Omental fat pad (tissue), 3 donors: ENCODE measurements at regions not wholly inside any gene's neighbourhood (a gene's known extent, or its start where the extent isn't known, plus 50 kb on each side); places are given as distances from the start of the nearest gene placed in this dataset.
"Not testable (repeated sequence)": the region's sequence is repeated elsewhere in the genome, so short reads cannot be mapped to it uniquely, and the experiment has no call there.

ENCODE experiments used
- ATAC-seq: fragments of 150-250 bp; one replicate; pipeline ENCODE4 v1.9.1; 2016; ENCODE audit warnings: mild to moderate bottlenecking, moderate library complexity; ENCODE audit not compliant: low FRiP score
- DNase-seq: peaks from one replicate; pipeline ENCODE4 v3.0.0-alpha.2; 2019; ENCODE audit warnings: low spot score
- CTCF ChIP-seq, 3 donors: fragments of 450-650 bp; IDR thresholded peaks; one replicate each; pipeline ENCODE4 v1.5.1; 2016 to 2017; ENCODE audit warnings: antibody characterized with exemption in 3 of 3, mild to moderate bottlenecking in 3 of 3, moderate library complexity in 2 of 3

GRCh38 chr1:96559181-96559580 is 162.4 kb upstream of the PTBP2 start:
- ATAC-seq (no peak), DNase-seq (no peak)
- no peak for TF ChIP-seq CTCF (IDR thresholded peaks at IDR 0.05)

GRCh38 chr1:96559707-96560596 is 161.6 kb upstream of the PTBP2 start:
- peak; percentile 76 for ATAC-seq
- no peak for DNase-seq
- no peak for TF ChIP-seq CTCF (IDR thresholded peaks at IDR 0.05)

- ATAC-seq (no peak), DNase-seq (no peak)
- no peak for TF ChIP-seq CTCF (IDR thresholded peaks at IDR 0.05)
Observed at GRCh38 chr1:96562094-96562493, 159.5 kb upstream of the PTBP2 start.

GRCh38 chr1:96564401-96564800 is 157.2 kb upstream of the PTBP2 start:
- ATAC-seq, DNase-seq: not testable (repeated sequence)

- no peak for ATAC-seq
- TF ChIP-seq CTCF (IDR thresholded peaks at IDR 0.05) = no peak
- no peak for DNase-seq
Observed at GRCh38 chr1:96565546-96565945, 156.0 kb upstream of the PTBP2 start.

GRCh38 chr1:96568639-96569038 is 152.9 kb upstream of the PTBP2 start:
- TF ChIP-seq CTCF (IDR thresholded peaks at IDR 0.05) = no peak
- ATAC-seq (no peak), DNase-seq (no peak)

GRCh38 chr1:96569288-96569687 is 152.3 kb upstream of the PTBP2 start:
- no peak for TF ChIP-seq CTCF (IDR thresholded peaks at IDR 0.05)
- DNase-seq (no peak), ATAC-seq (no peak)
